ENCODE measurements at regions not wholly inside any gene's neighbourhood (a gene's known extent, or its start where the extent isn't known, plus 50 kb on each side); places are given as distances from the start of the nearest gene placed in this dataset.

DNA sequence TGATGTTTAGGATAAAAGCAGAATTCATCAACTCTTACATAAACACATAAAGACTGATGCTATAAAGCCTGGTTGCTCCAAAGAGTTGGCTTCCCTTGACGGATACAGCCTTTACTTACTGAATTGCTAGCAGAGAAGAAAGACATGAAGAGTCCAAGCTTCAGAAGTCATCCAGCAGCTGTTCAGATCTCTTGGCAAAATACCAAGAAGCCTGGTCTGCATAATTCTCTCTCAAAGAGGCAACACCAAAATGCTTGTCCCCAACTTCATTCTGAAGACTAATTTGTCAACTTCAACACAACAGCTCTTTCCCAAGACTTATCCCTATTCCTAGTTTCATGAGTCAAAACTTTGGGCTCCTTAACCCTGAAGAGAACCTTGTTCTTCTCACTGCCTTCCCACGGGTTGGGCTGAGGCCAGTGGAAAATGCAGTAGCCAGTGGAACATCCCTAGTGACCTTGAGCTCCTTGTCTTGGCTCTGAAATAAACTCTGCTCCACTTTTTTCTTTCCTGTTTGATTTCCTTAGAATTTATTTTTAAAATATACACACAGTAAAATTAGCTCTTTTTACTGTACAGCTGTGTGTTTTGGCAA, 119.2 kb upstream of the THBS1 start:
- TF ChIP-seq, protein P1, sequence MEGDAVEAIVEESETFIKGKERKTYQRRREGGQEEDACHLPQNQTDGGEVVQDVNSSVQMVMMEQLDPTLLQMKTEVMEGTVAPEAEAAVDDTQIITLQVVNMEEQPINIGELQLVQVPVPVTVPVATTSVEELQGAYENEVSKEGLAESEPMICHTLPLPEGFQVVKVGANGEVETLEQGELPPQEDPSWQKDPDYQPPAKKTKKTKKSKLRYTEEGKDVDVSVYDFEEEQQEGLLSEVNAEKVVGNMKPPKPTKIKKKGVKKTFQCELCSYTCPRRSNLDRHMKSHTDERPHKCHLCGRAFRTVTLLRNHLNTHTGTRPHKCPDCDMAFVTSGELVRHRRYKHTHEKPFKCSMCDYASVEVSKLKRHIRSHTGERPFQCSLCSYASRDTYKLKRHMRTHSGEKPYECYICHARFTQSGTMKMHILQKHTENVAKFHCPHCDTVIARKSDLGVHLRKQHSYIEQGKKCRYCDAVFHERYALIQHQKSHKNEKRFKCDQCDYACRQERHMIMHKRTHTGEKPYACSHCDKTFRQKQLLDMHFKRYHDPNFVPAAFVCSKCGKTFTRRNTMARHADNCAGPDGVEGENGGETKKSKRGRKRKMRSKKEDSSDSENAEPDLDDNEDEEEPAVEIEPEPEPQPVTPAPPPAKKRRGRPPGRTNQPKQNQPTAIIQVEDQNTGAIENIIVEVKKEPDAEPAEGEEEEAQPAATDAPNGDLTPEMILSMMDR (IDR thresholded peaks at IDR 0.05; ENCODE audit: poor library complexity, severe bottlenecking): no peak
- TF ChIP-seq EZH2 (IDR thresholded peaks at IDR 0.05; ENCODE audit: borderline replicate concordance, insufficient read depth, low read length, poor library complexity, severe bottlenecking) (no peak), EP300 (conservative IDR thresholded peaks at IDR 0.05; ENCODE audit: poor library complexity, severe bottlenecking) (no peak), POLR2AphosphoS5 (IDR thresholded peaks at IDR 0.05) (no peak), MXI1 (conservative IDR thresholded peaks at IDR 0.05; ENCODE audit: poor library complexity, severe bottlenecking) (no peak), TAF1 (IDR thresholded peaks at IDR 0.05; ENCODE audit: low read depth) (no peak)
- TF ChIP-seq, protein P2, sequence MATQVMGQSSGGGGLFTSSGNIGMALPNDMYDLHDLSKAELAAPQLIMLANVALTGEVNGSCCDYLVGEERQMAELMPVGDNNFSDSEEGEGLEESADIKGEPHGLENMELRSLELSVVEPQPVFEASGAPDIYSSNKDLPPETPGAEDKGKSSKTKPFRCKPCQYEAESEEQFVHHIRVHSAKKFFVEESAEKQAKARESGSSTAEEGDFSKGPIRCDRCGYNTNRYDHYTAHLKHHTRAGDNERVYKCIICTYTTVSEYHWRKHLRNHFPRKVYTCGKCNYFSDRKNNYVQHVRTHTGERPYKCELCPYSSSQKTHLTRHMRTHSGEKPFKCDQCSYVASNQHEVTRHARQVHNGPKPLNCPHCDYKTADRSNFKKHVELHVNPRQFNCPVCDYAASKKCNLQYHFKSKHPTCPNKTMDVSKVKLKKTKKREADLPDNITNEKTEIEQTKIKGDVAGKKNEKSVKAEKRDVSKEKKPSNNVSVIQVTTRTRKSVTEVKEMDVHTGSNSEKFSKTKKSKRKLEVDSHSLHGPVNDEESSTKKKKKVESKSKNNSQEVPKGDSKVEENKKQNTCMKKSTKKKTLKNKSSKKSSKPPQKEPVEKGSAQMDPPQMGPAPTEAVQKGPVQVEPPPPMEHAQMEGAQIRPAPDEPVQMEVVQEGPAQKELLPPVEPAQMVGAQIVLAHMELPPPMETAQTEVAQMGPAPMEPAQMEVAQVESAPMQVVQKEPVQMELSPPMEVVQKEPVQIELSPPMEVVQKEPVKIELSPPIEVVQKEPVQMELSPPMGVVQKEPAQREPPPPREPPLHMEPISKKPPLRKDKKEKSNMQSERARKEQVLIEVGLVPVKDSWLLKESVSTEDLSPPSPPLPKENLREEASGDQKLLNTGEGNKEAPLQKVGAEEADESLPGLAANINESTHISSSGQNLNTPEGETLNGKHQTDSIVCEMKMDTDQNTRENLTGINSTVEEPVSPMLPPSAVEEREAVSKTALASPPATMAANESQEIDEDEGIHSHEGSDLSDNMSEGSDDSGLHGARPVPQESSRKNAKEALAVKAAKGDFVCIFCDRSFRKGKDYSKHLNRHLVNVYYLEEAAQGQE (IDR thresholded peaks at IDR 0.05; ENCODE audit: borderline replicate concordance): no peak
